ENCODE measurements at regions not wholly inside any gene's neighbourhood (a gene's known extent, or its start where the extent isn't known, plus 50 kb on each side); places are given as distances from the start of the nearest gene placed in this dataset.

DNA sequence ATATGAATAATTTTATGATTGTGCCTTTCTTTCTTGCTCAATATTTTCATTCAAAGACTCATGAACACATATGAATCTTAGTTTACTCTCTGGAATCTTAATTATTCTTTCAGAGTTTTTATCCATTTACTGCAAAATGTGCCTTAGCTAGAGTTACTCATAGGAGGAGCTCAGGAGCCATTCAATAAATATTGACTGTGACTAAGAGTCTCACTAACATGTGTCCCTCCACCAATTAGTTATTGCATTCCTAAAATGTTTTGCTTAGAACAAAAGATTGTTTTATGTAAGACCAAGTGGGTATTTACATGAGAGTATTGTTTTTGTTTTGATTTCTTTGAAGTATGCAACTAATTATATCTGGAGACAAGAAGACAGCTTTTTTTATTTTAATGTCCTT, 218.4 kb upstream of the MAST4 start:
- TF ChIP-seq, protein P1, sequence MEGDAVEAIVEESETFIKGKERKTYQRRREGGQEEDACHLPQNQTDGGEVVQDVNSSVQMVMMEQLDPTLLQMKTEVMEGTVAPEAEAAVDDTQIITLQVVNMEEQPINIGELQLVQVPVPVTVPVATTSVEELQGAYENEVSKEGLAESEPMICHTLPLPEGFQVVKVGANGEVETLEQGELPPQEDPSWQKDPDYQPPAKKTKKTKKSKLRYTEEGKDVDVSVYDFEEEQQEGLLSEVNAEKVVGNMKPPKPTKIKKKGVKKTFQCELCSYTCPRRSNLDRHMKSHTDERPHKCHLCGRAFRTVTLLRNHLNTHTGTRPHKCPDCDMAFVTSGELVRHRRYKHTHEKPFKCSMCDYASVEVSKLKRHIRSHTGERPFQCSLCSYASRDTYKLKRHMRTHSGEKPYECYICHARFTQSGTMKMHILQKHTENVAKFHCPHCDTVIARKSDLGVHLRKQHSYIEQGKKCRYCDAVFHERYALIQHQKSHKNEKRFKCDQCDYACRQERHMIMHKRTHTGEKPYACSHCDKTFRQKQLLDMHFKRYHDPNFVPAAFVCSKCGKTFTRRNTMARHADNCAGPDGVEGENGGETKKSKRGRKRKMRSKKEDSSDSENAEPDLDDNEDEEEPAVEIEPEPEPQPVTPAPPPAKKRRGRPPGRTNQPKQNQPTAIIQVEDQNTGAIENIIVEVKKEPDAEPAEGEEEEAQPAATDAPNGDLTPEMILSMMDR (IDR thresholded peaks at IDR 0.05; ENCODE audit: low read length): no peak
- no peak for TF ChIP-seq EZH2 (IDR thresholded peaks at IDR 0.05; ENCODE audit: borderline replicate concordance, low read length)
